C4-2B (cell line): ENCODE measurements at regions not wholly inside any gene's neighbourhood (a gene's known extent, or its start where the extent isn't known, plus 50 kb on each side); places are given as distances from the start of the nearest gene placed in this dataset.

Source experiments
- CTCF ChIP-seq: fragments of 450-650 bp; conservative IDR thresholded peaks from 2 replicates; pipeline ENCODE4 v1.5.1; 2017; ENCODE audit warnings: mild to moderate bottlenecking
- ZFX ChIP-seq: fragments of 450-650 bp; IDR thresholded peaks from 2 replicates; pipeline ENCODE4 v1.6.1; 2017

- TF ChIP-seq CTCF (no peak), ZFX (no peak)
Measured at GRCh38 chr1:30541721-30542485, 181.5 kb downstream of the MATN1 start.
